LHCN-M2 (cell line): ENCODE measurements at regions not wholly inside any gene's neighbourhood (a gene's known extent, or its start where the extent isn't known, plus 50 kb on each side); places are given as distances from the start of the nearest gene placed in this dataset.
"Not testable (repeated sequence)": the region's sequence is repeated elsewhere in the genome, so short reads cannot be mapped to it uniquely, and the experiment has no call there.

Source experiments
- DNase-seq: peaks from one replicate; pipeline ENCODE4 v3.0.0-alpha.2; 2012; ENCODE audit warnings: low read depth

DNA sequence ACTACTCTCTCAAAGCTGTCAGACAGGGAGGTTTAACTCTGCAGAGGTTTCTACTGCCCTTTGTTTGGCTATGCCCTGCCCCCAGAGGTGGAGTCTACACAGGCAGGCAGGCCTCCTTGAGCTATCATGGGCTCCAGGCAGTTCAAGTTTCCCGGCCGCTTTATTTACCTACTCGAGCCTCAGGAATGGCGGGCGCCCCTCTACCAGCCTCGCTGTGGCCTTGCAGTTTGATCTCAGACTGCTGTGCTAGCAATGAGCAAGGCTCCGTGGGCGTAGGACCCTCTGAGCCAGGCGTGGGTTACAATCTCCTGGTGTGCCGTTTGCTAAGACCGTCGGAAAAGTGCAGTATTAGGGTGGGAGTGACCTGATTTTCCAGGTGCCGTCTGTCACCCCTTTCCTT is 124.3 kb downstream of the PTCHD1 start:
- not testable (repeated sequence) for DNase-seq

GRCh38 chrX:23465105-23465791 is 130.6 kb downstream of the PTCHD1 start:
- no peak for DNase-seq

DNA sequence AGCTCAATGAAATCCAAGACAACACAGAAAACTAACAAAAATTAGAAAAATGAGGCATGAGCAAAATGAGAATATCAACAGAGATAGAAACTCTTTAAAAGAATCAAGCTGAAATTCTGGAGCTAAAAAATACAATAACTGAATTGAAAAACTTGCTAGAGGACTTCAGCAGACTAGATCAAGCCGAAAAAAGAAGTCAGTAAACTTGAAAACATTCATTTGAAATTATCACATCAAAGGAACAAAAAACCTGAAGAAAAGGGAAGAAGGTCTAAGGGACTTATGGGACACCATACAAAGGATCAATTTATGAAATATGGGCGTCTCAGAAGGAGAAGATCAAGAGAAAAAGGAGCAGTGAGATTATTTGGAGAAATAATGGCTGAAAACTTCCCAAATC is 131.3 kb downstream of the PTCHD1 start:
- no peak for DNase-seq

DNA sequence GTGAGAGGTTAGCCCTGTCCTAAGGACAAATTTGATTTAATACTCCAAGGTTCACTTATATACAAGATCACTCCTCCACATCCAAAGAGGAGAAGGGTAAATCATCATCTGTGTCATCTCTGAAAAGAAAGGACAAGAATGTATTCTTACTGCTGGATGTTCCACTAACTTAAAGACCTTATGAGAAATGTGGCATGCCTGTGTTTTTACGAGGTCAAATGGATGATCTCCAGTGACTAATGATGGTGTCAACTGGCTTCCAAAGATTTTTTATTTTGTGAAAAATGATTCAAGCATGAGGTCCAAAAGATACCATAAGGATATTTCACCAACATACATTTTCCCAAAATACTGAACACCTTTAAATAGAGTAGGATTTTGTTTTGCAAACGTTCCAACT is 143.4 kb downstream of the PTCHD1 start:
- DNase-seq, result peak; percentile 77

DNA sequence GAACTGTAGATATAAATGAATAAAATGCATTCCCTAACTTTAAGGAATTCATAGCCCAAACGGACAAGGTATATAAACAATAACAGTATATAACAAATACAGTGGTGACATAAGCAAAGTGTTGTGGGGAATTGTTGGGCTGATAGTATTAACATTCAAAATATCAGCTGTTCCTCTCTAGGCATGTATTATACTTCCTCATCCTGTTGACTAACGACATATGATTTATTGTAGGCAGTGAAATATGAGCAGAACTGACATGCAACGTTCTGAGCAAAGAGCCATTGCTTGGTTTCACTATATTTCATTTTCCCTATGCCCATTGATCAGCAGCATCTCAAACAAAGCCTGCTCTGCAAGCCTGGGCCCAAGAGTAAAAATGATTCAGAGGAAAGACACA is 143.9 kb downstream of the PTCHD1 start:
- DNase-seq, result peak; percentile 50

DNA sequence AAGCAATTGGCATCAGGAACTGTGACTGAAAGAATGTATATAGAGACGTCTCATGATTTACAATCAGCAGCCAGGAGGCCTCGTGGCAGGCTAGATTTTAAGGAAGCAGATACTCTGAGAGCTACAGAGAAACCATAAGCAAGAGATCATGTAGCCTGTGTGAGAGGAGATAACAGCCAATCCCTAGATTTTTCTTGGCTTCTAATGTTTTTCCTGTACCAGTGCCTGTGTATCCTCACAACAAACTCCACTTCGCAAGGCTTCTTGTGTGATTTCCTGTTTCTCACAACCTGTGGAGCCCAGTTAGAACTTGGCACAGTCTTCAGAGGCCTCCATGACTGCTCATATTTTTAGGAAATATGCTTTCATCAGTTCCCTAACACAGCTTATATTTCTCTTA is 147.9 kb downstream of the PTCHD1 start:
- no peak for DNase-seq

DNA sequence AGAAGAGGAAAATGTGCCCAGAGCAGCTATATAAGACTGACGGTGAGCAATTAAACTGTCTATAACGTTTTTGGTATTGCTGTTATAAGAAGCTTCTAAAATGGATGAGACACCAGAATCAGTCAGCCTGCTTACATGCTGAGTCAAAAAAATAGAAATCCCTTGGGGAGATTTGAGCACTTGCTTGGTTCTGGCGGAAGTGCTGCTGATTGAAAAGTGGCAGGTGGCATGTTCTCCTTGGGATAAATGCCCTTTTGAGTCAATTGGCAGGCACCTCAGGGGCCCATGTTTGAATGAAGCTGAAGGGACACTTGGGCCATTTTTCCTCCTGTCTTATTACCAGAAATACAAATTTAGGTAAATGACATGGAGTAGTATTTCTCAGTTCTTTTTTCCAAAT is 148.7 kb downstream of the PTCHD1 start:
- peak; percentile 93 for DNase-seq

- DNase-seq, result peak; percentile 76
These were observed 159.3 kb downstream of the PTCHD1 start for GRCh38 chrX:23493941-23494374.

- no peak for DNase-seq
These were observed 160.1 kb downstream of the PTCHD1 start for GRCh38 chrX:23494741-23495140.

DNA sequence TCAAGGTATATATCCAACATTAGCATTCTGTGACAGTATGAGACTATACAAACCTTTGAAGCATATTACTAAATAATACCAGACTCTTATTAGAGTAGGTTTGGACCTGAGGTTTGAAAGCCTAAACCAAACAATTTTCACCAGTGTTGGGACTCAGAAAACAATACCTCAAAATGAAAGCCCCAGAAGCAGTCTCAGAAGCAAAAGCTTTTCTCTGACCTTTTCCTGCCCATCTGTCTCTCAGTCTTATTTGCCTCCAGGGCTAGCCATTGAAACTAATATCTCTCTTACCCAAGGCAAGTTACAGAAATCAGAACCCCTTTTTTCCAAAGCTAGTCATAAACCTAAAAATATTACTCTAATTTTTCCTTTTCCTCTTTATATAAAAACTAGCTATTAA is 163.3 kb downstream of the PTCHD1 start:
- DNase-seq, result no peak

DNA sequence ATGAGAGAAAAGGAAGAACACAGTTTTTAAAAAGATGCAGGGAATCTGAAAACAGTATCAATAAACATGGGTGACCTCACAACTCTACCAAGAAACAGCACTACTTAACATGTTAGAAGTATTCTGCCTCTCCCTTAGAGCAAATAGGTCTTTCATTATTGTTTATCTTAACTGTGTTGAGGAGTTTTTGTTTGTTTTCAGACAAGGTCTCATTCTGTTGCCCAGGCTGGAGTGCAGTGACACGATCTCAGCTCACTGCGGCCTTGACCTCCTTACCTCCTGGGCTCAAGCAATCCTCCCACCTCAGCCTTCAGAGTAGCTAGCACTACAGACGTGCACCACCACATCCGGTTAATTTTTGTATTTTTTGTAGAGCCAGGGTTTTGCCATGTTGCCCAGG is 165.3 kb upstream of the PRDX4 start:
- DNase-seq, result no peak

DNA sequence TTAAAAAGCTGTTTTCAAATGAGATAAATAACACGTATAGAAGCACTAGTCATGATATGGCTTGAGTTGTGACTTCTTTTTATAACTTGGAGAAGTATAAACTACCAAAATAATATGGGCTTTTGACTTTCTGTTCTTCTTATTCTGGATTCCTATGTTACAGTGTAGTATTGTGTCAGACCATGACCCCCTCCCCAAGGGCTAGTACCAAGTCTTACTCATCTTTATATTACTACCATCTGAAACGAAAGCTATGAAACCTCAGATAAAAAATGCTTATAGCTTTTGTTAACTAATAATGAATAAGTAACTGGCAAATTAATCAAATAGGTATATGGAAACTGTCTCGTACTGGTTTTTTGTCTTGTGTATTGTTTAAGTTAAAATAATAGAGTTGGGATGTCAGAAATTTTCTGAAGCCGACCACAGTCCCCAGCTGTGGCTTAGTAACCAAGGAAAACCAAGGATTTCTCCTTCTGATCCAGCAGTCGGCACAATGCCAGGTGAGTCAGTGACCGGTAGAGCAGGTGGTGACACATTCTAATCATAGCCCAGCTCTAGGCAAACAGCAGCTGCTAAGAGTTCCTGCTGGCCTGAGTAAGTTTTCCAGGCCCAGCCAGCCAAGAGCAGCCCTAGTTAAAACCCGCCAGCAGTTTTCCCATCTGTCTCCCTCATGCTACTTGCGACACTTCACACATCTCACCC is 163.3 kb upstream of the PRDX4 start:
- peak; percentile 98 for DNase-seq

- DNase-seq, result no peak
These were observed 162.8 kb upstream of the PRDX4 start for GRCh38 chrX:23504540-23504884.

- peak; percentile 73 for DNase-seq
These were observed 162.4 kb upstream of the PRDX4 start for GRCh38 chrX:23504895-23505294.

- no peak for DNase-seq
These were observed 161.6 kb upstream of the PRDX4 start for GRCh38 chrX:23505531-23506303.

GRCh38 chrX:23509256-23509655 is 158.0 kb upstream of the PRDX4 start:
- no peak for DNase-seq

- DNase-seq, result peak; percentile 37
These were observed 155.5 kb upstream of the PRDX4 start for GRCh38 chrX:23511793-23512192.

DNA sequence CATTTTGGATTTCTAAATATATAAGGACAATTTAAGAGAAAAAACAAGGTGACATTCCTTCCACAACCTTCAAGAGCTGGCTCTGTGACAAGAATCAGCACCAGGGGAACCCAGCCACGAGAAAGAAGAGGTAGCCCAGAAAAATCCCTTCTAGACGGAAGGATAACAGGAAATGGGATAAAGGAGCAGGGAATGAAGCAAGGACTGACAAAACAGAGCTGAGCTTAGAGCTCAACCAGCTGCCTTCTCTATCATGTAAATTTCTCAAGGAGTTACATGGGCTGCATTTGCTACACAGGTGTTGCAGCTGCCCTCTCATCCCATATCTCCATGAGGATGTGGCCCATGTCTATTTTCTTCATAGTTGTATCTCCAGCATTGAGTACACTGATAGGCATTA is 154.2 kb upstream of the PRDX4 start:
- peak; percentile 7 for DNase-seq

- DNase-seq, result no peak
These were observed 153.2 kb upstream of the PRDX4 start for GRCh38 chrX:23514082-23514481.

DNA sequence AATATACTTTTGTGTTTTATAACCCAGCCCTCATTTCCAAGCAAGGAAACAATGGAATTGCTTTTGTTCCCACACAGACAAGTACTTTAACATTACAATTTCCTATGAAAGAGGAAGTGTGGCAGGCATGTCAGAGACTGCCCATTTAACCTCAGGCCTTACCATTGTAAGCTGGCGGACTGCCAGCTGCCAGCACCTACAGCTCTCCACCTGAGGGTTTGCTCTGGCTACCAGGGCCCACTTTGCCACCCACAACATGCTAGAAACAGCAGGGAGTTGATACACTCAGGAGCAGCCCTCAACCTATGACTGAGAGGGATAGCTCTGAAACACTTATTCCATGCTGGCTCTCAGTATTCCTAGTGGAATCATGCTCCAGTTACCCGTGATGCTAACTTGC is 152.3 kb upstream of the PRDX4 start:
- no peak for DNase-seq

- not testable (repeated sequence) for DNase-seq
These were observed 144.2 kb upstream of the PRDX4 start for GRCh38 chrX:23523026-23523657.

- no peak for DNase-seq
These were observed 142.8 kb upstream of the PRDX4 start for GRCh38 chrX:23524467-23524866.
